ENCODE measurements at regions not wholly inside any gene's neighbourhood (a gene's known extent, or its start where the extent isn't known, plus 50 kb on each side); places are given as distances from the start of the nearest gene placed in this dataset.

DNA sequence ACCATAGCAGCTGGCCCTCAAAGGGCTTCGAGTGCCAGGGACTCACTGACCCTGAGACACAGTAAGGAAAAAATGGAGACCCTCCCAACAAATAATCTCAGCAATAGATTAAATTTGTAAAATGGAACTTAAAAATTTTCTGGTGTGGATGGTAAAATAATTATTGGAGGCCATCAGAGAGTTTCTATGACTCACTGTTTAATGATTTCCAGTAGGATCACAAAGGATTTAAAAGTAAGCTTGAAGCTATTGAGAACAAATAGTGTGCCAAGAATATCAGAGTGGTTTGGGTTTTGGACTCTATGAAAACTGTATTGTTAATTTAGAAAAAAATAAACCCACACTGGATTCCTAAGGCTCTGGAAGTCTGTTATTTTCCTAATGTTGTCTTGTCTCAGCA is 115.2 kb upstream of the AKIRIN2 start:
- DNase-seq = no peak
- Mint-ChIP-seq H3K4me3 (no peak overlapping the region), H3K4me1 (ENCODE audit: low read depth) (no peaks in the 10 kb centered on the region), H3K36me3 (ENCODE audit: low read depth) (no peaks in the 10 kb centered on the region), H3K9me3 (no peaks in the 10 kb centered on the region), H3K27me3 (peaks cover 11% of the 10 kb centered on the region), H3K27ac (no peak overlapping the region)
- CTCF ChIA-PET = interaction anchor here (1.0 to 1.8 kb wide), 2 partner anchors 17 to 963 kb away, joined by 3 to 4 read pairs; no protein-coding TSS in a partner anchor
- POLR2A ChIA-PET = interaction anchor here (1.3 kb wide), 1 partner anchor 115 kb away, joined by 4 read pairs; the partner anchor contains the start of gene AKIRIN2
- intact Hi-C loops (cut with micrococcal nuclease) = no loop called here
- no peak for ATAC-seq
- no peak for TF ChIP-seq CTCF (IDR thresholded peaks at IDR 0.05)

DNA sequence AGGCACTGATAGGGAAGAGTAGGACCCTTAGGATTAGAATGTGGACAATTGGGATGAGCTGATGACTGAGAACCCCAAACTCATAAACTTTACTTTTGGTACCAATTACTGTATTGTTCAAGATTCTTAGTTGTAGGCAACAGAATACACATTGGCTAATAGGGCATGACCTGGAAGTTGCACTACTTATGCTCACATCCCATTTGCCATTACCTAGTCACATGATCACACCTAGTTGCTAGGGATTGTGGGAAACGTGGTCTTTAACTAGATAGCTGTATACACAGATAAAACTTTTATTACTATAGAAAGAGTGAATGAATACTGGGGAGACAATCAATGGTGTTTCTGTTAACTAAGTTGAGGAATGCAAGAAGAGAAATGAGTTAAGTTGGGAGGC is 113.4 kb upstream of the AKIRIN2 start:
- H3K27ac Mint-ChIP-seq = no peak overlapping the region
- ChIA-PET POLR2A (no interaction called here), CTCF (no interaction called here)
- no peaks in the 10 kb centered on the region for H3K36me3 Mint-ChIP-seq (ENCODE audit: low read depth)
- intact Hi-C loops (cut with micrococcal nuclease) = no loop called here
- H3K9me3 Mint-ChIP-seq = no peaks in the 10 kb centered on the region
- no peak for TF ChIP-seq CTCF (IDR thresholded peaks at IDR 0.05)
- H3K27me3 Mint-ChIP-seq = peaks cover 15% of the 10 kb centered on the region
- DNase-seq = no peak
- ATAC-seq = no peak
- H3K4me1 Mint-ChIP-seq (ENCODE audit: low read depth) = no peaks in the 10 kb centered on the region
- H3K4me3 Mint-ChIP-seq = no peak overlapping the region

DNA sequence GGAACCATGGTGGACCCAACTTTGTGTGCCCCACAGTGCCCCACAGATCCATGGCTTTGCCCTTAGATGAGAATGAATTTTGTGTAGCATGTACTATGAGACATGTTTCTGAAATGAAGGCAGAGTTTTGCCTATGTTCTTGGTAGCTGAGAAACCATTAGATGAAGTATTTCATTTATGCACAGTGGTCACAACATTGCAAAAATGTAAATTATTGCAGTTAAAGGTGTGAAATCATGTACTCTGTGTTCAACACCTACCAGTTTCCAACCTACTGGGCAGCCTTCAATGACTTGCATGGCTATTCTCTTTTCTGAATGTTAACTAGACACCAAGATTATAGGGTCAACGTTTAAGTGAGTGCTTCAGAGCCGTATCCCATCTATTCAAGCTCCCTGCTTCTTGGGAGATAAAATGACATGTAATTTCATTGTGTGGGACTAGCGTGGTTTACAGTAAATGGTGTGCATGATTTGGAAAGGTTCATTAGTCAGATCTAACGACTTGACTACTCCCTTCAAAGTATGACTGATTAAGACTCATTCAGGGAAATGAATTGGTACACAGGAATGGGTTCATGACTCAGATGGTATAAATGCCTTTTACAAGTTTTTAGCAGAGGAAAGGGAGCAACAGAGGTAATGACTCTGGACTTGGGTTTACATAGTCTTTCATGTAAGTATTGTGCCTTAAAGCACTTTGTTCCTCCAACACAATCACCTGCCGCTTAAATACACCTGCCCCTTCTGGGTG is 106.1 kb upstream of the AKIRIN2 start:
- no peaks in the 10 kb centered on the region for H3K9me3 Mint-ChIP-seq
- intact Hi-C loops (cut with micrococcal nuclease) = no loop called here
- no peak for TF ChIP-seq CTCF (IDR thresholded peaks at IDR 0.05)
- ATAC-seq = peak; percentile 51
- H3K36me3 Mint-ChIP-seq (ENCODE audit: low read depth) = no peaks in the 10 kb centered on the region
- DNase-seq = no peak
- H3K4me1 Mint-ChIP-seq (ENCODE audit: low read depth) = peaks cover 3% of the 10 kb centered on the region
- ChIA-PET CTCF (no interaction called here), POLR2A (interaction anchor here (1.0 kb wide), 1 partner anchor 9 kb away, joined by 3 read pairs; no protein-coding TSS in a partner anchor)
- no peak overlapping the region for H3K27ac Mint-ChIP-seq
- peaks cover 12% of the 10 kb centered on the region for H3K27me3 Mint-ChIP-seq
- H3K4me3 Mint-ChIP-seq = no peak overlapping the region

- H3K9me3 Mint-ChIP-seq = no peaks in the 10 kb centered on the region
- no peak overlapping the region for H3K27ac Mint-ChIP-seq
- peaks cover 3% of the 10 kb centered on the region for H3K4me1 Mint-ChIP-seq (ENCODE audit: low read depth)
- POLR2A ChIA-PET = interaction anchor here (0.6 kb wide), 1 partner anchor 32 kb away, joined by 3 read pairs; no protein-coding TSS in a partner anchor
- H3K27me3 Mint-ChIP-seq = peaks cover 10% of the 10 kb centered on the region
- H3K4me3 Mint-ChIP-seq = no peak overlapping the region
- intact Hi-C loops (cut with micrococcal nuclease) = no loop called here
- H3K36me3 Mint-ChIP-seq (ENCODE audit: low read depth) = no peaks in the 10 kb centered on the region
- ATAC-seq (no peak), DNase-seq (no peak)
- no peak for TF ChIP-seq CTCF (IDR thresholded peaks at IDR 0.05)
- CTCF ChIA-PET = no interaction called here
These were observed 105.4 kb upstream of the AKIRIN2 start for GRCh38 chr6:87807475-87807874.

DNA sequence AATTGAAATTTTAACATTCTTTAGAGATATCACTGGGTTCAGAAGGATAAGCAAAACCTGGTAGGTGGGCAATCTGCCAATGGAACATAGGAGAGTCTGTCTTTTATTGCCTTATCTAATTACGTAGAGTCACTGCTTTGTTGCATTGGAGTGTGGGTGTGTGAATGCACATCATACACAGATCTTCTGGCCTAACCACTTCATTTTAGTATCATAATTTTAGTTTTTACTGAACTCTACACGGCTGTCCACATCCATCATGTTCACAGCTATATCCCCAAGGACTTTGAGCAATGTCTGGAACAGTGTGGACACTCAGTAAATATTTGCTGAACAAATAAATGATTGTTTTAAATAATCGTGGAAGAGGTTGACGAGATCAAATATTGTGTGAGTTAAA is 104.6 kb upstream of the AKIRIN2 start:
- no peak overlapping the region for H3K27ac Mint-ChIP-seq
- intact Hi-C loops (cut with micrococcal nuclease) = no loop called here
- no peak for TF ChIP-seq CTCF (IDR thresholded peaks at IDR 0.05)
- CTCF ChIA-PET = no interaction called here
- H3K4me3 Mint-ChIP-seq = no peak overlapping the region
- ATAC-seq (no peak), DNase-seq (no peak)
- no peaks in the 10 kb centered on the region for H3K9me3 Mint-ChIP-seq
- H3K36me3 Mint-ChIP-seq (ENCODE audit: low read depth) = no peaks in the 10 kb centered on the region
- peaks cover 3% of the 10 kb centered on the region for H3K4me1 Mint-ChIP-seq (ENCODE audit: low read depth)
- POLR2A ChIA-PET = no interaction called here
- H3K27me3 Mint-ChIP-seq = peaks cover 7% of the 10 kb centered on the region
